Neural progenitor cell (in vitro differentiated cells): ENCODE measurements at regions not wholly inside any gene's neighbourhood (a gene's known extent, or its start where the extent isn't known, plus 50 kb on each side); places are given as distances from the start of the nearest gene placed in this dataset.

Experiments
- CTCF ChIP-seq: fragments of 200-600 bp; sonication (generic); IDR thresholded peaks from 2 replicates; pipeline ENCODE4 v1.5.1; 2017; ENCODE audit warnings: antibody characterized with exemption, mild to moderate bottlenecking
- EZH2 ChIP-seq: fragments of 200-600 bp; sonication (generic); IDR thresholded peaks from 2 replicates; pipeline ENCODE4 v1.6.1; 2017; ENCODE audit warnings: antibody characterized with exemption, mild to moderate bottlenecking, moderate library complexity
- EZH2phosphoT487 ChIP-seq: fragments of 200-600 bp; sonication (generic); IDR thresholded peaks from 2 replicates; pipeline ENCODE4 v1.6.1; 2017; ENCODE audit warnings: antibody characterized with exemption

DNA sequence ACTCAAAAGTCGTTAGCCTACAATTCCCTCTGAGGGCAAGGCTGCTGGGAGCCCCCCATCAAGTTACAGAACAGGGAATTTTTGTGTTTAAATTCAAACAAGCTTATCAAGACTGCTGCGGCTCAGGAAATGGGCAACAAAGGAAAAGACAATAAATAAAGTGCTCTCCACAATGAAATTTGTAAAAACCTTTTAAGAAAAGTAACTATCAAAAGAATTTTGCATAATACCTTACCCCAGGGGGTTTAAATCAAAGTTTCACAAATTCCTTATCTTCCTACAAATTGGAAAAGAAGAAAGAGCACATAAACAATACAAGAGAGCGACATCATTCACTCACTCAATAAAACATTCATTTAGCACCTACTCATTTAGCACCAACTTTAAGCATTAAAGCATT is 97.9 kb upstream of the CCDC160 start:
- TF ChIP-seq CTCF (no peak), EZH2 (no peak), EZH2phosphoT487 (no peak)
